ENCODE measurements at regions not wholly inside any gene's neighbourhood (a gene's known extent, or its start where the extent isn't known, plus 50 kb on each side); places are given as distances from the start of the nearest gene placed in this dataset.

DNA sequence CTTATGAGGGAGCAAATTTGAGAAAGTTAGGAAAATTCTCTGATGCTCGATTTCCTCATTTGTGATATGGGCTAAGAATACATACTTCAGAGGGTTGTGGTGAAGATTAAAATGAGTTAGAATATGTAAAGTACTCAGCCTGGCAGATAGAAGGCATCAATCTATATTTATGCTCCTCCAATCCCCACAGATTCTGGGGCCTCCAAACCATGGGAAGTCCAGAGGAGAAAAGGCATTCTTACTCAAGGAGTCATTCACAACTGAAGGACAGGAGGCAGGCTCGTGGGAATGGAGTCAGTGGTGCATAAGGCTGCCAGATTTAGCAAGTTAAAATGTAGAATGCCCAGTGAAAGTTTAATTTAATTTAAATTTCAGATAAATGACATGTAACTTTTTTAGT is 330.0 kb upstream of the POU3F1 start:
- DNase-seq, result no peak

DNA sequence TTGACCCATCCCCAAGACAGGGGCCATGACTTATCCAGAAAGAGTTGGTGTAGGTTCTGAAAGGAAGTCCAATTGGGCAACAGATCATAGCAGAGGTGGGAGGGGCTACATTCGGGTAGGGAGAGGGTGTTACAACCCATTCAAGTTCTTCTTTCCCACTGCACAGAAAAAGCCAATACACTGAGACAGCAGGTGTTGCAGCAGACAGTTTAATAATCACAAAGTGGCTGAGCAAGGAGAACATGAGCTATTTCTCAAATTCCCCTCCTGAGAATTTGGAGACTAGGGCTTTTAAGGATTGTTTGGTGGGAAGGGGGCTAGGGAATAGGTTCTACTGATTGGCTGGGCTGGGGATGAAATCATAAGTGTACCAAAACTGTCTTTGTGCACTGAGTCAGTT is 328.4 kb upstream of the POU3F1 start:
- DNase-seq, result no peak

DNA sequence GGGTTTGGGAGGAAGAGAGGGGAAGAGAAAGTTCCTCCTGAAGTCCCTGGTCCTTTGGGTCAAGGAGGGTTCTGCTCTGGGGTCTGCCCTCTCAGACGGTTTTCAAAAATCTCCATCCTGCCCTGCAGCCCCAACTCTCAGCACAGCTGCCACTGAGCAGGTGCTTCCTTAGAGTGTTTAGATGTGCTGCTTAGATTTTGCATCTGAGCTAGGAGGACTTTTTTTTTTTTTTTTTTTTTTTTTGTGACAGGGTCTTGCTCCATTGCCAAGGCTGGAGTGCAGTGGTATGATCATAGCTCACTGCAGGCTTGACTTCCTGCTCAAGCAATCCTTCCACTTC is 324.9 kb upstream of the POU3F1 start:
- DNase-seq, result no peak

DNA sequence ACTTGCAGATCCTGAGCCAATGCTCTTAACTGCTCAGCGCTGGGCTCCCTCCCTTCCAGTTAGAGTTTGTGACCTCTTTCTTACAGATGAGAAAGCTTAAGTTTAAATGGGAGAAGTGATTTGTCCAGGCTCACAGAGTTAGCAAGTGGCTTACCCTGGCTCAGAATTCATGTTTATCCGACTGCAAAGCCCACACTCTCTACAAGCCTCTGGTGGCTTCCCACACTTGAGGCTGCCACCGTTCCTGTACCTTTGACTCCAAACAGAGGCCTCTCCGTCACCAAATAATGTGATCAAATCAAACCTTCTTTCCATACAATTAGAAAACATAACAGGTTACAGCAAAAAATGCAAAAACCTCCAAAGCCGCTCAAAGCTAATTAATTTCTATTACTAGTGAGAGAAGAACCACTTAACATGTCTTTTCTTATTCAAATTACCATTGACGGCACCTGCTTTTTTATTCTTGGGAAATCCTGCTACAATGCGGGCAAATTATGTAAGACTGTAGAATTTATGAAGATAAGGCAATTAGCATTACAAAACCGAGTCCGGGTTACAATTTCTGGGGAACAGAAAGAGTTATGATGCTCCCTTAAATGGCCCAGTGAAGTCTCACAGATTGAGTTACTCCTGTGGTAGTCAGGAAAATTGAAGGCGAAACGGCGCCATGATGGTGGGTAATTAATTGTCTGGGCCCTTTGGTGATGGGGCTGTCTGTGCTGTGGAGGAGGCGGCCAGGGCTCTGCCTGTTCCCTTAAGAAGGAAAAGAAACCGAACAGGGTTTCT is 324.3 kb upstream of the POU3F1 start:
- DNase-seq, result no peak

DNA sequence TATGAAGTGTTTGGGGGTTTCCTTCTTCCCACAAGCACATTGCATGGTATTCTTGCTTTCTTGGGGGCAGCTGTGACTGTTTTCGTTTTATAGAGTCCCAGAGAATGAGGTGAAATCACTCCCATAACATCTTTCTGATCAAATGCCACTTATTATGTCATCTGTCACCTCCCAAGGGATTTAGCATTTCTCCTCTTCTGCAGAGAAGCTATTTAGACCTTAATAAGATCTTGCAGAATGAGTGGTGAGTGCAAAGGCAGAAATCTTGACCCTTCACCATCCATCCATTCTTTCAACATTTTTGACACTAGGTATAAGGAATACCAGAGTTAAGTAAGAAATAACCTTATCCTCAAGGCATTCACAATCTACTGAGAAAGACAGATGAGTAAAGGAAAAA is 318.6 kb upstream of the POU3F1 start:
- no peak for DNase-seq

DNA sequence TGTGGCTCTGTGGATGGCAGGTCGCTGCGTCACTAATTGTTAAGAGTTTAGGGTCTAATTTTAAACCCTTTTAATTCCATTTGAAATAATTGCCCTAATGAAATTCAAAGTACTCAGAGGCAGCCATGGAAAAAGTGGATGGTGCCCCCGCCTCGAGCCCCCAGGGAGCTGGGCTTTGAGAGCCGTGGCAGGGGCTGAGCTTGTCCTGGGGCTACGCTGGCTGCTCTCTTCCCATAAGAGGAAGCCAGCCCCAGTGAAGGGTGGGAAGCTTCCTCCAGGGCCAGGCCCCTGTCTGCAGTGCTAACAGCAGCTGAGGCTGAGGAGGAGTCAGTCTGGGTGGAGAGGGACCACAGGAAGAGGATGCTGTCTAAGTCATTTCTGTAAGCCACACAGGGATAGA is 315.0 kb upstream of the POU3F1 start:
- DNase-seq, result no peak

DNA sequence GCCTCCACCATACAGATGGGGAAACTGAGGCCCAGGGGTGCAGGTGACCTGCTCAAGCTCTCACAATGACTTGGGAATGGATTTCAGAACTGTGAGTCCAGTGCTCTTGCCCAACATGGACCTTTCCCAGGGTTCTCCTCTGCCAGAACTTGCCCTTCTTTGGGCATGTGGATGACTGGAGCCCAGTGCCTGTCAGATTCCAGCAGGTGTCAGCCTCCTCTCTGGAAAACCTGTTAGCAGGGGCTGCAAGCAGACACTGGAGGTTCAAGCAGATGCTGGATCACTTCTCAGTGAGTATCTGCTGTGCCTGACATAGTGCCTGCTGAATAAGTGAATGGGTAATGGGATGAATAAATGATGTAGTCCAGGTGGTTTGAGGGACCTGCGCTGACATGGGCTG is 314.2 kb upstream of the POU3F1 start:
- no peak for DNase-seq

DNA sequence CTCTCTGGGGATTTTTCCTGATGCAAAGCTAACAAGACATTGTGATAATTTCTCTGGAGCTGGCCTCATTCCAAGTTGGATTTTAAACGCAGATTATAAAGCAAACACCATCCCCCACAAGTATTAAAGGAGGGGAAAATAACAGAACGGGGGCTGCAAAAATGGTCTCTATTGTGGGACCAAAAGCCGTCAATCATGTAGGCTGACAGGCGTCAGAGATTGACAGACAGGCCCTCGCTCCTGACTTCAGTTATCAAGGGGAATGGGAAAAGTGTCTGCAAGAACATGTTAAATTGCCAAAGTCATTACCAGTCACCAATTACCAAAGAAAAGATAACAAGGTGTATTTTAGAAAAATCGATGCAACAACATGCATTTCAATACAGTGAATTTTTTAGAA is 307.4 kb upstream of the POU3F1 start:
- DNase-seq, result no peak

DNA sequence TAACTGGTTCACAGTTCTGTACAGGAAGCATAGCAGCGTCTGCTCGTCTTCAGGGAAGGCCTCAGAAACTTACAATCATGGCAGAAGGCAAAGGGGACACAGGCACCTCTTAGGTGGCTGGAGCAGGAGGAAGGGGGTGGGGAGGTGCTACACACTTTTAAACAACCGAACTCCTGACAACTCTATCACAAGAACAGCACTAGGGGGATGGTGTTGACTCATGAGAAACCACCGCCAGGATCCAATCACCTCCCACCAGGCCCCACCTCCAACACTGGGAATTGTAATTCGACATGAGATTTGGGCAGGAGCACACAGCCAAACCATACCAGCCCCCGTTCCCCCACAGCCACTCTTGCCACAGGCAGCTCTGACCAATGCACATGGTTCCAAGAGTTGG is 306.3 kb upstream of the POU3F1 start:
- DNase-seq, result no peak

DNA sequence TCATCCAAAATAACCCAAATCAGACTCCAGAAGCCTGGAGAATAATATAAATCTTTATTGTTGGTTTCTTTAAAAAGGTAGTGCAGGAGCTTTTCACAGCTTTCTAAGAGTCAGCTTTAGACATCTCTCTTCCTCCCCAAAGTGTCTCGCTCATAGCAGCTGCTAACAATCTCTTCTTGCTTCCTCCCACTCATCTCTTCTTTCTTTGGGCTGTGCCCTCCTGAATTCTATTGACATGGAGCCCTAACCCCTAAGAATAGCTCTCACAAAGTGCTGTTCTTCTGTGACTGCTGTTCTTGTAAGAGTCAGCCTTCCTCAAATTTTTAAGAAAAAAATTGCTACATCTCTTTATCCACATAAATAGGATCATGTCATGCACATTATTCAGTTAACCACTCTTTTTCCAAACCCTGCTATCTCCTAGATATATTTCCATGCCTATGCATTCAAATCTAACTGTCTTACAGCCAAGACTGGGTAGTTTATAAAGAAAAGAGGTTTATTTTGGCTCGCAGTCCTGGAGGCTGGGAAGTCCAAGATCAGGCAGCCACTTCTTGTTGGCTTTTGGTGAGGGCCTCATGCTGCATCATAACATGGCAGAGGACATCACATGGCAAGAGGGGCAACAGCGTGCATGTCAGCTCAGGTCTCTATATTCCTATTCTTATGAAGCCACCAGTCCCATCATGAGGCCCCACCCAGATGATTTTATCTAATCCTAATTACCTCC is 301.0 kb upstream of the POU3F1 start:
- DNase-seq, result no peak

DNA sequence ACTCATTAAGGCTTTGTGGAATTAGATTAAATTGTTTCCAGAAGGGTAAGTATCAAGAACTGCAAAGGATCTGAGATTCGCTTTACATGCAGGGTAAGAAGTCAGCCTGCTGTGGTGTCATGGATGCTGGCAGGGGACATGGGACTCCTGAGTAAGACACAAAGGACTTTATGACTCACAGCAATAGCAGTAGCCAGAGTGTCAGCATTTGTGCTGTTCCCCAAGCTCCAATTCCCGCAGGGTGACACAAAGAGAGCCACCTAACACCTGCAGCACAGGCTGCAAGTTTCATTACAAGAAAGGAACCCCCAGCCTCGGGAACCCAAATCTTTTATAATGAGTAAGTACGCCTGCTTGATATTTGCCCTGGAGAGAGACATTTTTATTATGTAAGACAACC is 298.1 kb upstream of the POU3F1 start:
- DNase-seq, result no peak

DNA sequence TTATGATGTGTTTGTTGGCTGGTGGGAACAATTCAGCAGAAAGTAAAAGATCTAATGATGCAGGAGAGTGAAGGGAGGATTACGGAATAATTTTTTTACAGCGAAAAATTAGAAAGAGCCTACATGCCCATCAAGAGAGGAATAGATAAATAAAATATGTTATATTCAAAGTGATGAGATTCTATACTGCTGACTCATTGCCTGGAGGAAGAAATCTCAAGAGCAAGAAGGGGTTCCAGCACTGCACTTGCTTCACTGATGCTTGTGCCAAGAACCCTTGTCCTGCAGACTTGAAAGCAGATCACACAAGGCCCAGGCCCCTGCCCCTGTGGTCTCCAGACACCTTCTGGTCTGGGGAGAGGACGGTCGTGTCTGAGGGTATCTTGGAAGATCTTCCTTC is 295.1 kb upstream of the POU3F1 start:
- no peak for DNase-seq

DNA sequence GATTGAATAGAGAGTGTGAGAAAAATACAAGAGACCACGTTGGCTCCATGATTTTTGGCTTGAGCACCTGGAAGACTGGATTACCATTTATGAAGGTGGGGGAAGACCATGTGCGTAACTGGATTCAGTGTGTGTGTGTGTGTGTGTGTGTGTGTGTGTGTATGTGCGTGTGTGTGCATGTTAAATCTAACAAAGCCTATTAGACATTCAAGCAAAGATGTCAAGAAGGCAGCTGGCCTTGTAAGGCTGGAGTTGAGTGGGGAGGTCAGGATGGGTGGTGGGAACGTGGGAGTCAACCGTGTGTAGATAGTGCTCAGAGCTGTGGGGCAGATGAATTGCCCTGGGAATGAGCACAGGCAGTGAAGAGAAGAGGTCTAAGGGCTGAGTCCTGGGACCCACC is 293.8 kb upstream of the POU3F1 start:
- DNase-seq, result no peak

DNA sequence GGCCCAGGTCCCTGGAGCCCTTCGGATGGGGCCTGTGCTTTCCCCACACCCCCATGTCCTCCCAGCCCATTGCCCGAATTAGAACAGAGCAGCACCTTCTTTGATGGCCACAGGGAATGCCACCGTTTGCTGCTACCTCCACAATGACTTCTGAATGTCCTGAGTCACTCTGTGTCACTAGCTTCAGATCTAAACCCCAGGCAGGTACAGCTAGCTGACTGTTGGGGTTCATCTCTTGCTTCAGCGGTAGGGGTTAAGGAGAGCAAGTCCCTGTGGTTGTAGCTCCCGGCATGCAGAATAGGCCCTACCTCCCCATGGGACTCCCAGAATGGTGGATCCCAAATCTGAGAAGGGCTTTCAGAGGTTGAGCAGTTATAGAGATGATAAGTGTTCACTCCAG is 291.1 kb upstream of the POU3F1 start:
- DNase-seq, result no peak

DNA sequence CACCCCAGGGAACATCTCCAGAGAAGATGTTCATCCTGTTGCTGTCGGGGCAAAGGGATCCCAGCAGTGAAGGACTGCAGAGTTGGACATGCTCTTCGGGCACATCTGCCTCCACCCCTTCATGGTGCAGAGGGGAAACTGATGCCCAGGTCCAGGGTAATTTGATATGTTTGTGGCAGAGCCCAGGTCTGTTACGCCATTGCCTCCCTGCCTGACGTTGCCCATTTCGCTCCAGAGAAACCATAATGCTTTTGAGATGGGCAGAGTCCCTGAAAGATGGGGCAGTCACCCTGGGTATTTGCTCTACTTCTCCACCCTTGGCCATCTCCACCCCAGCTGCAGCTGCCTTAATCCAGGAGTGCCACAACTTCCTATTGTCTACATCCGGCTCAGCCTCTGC is 290.4 kb upstream of the POU3F1 start:
- no peak for DNase-seq

DNA sequence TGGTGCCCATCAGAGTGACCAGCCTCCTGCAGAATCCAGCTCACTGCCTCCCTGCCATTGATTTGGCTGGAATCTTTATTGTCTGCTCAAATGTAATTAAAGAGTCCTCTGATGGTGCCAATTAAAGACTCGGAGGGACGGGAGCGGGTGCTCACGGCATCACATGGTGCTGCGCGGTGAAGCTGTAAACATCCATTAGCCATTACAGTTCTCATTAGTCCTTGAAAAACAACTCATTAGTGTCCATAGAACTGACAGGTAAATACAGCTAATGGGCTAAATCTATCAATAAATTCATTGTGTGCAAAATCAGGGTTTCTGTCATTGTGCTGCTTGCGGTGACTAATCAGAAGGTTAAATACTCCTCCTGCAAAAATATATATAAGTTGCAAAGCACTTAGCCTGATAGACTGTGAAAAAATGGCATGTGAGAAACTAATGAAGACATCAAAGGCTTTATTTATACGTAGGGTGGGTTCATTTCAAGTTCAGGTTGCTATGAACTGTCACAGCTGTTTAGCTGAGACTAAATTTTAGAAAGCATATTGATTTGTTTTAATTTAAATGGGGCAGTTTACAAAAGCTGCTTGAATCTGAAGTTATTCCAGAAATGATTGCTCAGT is 289.8 kb upstream of the POU3F1 start:
- DNase-seq, result no peak

DNA sequence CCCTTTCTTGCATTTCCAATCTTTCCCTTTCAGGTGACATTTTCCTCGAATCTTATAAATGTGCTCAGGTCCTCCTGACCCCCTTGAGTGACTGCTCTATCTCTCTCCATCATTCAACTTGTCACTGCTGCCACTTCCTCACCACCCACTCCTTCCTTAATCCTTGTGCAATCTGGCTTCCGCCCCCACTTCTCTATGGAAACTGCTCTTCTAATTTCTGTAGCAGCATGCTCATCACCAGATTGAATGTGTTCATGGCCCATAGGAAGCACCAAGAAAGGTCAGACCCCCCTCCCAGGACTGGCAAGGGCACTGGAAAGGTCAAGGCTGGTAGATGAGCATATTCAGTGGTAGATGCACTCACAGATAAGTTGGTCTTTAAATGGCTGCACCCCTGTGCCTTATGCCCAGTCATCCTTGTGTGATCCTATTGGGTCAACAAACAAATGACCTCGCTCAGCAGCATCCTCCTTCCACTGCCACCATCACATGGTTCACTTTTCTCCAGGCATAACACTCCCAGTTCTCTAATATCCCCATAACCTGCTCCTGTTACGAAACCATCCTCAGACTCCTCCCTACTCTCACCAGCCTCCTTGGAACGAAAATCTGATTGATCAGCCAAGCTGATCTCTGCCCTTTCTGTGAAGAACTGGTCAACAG is 288.5 kb upstream of the POU3F1 start:
- no peak for DNase-seq

DNA sequence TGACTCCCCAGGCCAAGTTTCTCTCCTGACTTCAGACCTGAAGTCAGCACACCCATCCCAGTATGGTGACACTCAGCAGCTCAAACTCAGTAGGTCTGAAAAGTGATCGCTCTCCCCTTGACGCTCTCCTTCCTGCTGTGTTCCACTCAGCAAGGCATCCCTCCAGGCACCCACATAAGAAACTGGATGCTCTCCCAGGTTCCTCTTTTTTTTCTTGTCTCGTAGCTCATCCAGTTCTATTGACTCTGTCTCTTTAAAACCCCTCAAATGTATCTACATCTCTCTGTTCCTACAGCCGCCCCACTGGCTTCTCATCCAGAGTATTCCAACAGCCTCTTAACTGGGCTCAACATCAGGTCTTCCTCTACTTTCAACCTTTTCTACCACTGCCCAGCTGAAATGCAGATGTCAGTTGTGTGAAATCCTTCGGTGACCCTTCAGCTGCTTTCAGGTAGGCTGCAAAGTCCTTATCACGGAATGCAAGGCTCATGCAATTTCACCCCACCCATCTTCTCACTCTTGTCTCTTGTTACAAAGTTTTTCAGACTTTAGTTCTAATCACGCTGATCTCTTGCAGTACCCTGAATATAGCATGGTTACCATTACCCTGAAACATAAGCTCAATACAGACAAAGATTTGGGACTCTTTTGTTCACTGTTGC is 286.2 kb upstream of the POU3F1 start:
- no peak for DNase-seq

DNA sequence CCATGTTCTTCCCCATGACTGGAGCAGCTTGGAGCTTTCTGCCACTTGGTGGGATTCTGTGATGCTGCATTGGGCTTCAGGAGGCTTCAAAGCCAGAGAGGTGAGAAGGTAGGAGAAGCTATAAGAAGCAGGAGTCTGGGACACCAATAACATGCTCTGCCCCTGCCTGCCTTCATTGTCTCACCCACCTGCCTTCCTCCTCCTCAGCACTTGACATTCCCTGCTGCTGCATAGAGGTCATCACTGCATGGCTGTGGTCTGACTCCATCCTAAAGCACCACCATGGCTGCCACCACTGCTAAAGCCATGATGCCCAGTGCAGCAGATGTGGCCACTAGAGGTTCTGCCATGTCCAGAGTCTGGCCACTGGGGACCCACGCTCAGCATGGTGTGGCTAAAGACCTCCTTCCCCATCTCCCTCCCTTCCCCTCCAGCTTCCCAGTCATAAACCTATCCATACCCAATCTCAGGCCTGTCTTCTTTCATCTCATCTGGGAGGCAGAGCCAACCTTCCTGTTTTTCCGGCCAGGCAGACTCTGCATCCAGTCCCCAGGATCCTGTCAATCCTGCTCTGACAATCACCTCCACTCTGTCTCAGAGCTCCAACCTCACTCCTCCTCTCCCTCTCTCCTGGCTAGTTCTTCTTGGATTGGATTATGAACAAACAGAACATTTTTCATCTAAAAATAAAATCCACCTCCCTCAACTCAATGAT is 285.1 kb upstream of the POU3F1 start:
- DNase-seq, result no peak

DNA sequence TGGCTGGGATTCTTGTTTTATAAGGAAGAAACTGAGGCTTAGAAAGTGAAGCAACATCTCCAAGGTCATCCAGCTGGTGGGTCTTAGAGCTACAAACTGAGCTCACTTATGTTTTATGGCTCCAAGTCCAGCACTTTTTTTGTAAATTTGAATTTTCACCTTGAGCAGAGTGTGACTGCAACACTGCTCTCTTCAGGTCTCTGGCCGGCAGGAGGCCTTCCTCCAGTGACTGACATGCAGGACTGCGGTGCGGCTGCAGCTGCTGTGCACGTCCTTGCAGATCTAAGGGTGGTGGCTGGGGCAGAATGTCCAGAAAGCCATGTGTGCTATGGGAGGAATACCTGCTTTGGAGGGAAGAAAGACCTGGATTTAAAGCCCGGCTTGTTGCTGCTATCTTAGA is 284.2 kb upstream of the POU3F1 start:
- DNase-seq, result no peak

DNA sequence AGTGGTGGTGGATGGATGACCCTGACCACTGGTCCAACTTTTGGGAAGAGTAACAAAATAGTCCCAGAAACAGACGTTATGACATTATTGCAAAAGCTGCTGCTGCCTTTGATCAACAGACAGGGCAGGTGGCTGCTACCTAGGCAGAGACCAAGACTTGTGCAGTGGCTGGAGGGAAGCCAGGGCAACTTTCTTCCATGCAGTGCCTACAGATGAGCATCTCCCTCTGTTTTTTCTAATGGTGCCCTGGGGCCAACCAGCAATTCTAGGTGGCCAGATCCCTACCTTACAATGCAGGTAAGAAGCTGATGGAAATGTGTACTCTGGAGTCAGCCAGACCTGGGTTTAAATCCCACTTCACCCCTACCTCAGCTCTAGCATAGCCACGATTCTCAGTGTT is 283.1 kb upstream of the POU3F1 start:
- DNase-seq, result no peak

DNA sequence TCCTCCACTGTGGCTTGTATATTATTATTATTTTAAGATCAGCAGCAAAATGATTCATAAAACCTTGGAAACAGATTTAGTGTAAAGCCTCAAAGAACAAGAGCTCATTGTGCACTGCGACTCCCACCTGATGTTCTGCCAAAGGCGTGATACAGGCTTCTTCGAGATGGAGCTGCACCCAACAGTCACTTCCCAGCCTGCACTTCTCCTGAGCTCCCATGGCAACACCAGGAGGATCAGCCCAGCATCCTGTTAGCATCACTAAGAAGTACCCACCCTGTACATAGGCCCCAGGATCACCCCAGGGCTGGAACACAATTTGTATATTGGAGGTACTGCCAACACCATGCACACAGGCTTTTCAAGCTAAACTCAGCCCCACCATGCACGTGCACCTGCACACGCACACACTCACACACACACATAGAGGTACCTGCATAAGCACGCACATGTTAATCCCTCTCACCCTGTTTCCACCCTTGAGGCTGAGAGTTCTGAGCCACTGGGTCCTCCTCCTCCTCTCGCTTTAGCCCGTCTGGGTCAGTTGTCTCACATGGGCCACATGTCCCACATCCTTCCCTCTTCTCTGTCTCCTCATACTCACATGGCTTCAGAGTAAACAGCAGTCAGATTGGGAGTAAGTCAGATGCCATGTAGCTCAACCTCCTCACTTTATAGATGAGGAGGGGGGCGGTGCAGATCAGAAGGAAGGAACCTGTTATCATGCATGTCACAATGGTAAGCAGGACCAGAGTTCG is 281.9 kb upstream of the POU3F1 start:
- no peak for DNase-seq

All from CD4-positive, alpha-beta T cell treated with Interferon alpha-2 for 1 hour (primary cell).